ENCODE measurements at regions not wholly inside any gene's neighbourhood (a gene's known extent, or its start where the extent isn't known, plus 50 kb on each side); places are given as distances from the start of the nearest gene placed in this dataset.
"Not testable (repeated sequence)": the region's sequence is repeated elsewhere in the genome, so short reads cannot be mapped to it uniquely, and the experiment has no call there.

DNA sequence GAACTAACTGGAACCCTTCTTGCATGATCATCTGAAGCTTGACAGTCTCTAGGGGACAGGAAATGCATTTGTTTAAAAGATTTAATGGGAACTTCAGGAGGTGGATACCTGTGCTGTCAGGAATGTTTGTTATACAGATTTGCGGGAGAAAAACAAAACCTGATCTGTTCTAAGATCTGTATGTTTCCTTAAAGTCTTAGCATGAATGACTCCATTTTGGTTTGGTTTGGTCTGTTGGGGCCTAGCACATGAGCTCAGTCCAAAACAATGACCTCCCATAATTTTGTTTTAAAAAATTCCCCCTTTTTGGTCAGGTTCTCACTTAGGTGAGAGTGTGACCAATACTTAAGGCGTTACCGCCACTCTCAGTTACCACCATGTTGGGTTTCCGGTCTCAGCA lies 138.7 kb downstream of the AKR1D1 start:
- H3K27me3 Mint-ChIP-seq, result no peaks in the 10 kb centered on the region
- H3K36me3 ChIP-seq (replicated peaks in 1 of 2; ENCODE audit: control extremely low read depth in 1 of 2, control insufficient read depth in 1 of 2, extremely low read depth in 1 of 2, insufficient read depth in 2 of 2, low read length in 1 of 2), result no peaks in the 10 kb centered on the region

DNA sequence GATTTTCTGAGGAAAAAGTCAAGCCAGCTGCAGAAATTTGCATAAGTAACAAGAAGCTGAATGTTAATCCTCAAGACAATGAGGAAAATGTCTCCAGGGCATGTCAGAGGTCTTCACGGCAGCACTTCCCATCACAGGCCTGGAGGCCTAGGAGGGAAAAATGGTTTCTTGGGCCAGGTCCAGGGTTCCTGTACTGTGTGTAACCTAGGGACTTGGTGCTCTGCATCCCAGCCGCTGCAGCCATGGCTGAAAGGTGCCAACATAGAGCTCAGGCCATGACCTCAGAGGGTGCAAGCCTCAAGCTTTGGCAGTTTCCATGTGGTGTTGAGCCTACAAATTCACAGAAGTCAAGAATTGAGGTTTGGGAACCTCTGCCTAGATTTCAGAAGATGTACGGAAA lies 144.1 kb downstream of the AKR1D1 start:
- ATAC-seq (ENCODE audit: low read depth); H3K4me3 Mint-ChIP-seq; H3K4me1 ChIP-seq (ENCODE audit: control insufficient read depth in 2 of 2, insufficient read depth in 2 of 2, low read length in 2 of 2); H3K9ac ChIP-seq (ENCODE audit: low read length); POLR2A ChIA-PET; intact Hi-C loops (cut with micrococcal nuclease); H3K27me3 ChIP-seq (replicated peaks in 1 of 4; ENCODE audit: control extremely low read depth in 1 of 4, control insufficient read depth in 3 of 4, insufficient read depth in 4 of 4, low read length in 3 of 4); H3K9me3 Mint-ChIP-seq (ENCODE audit: insufficient read depth); H2AFZ ChIP-seq (ENCODE audit: insufficient read depth, low read depth, low read length, poor library complexity, severe bottlenecking); H3K79me2 ChIP-seq (ENCODE audit: control insufficient read depth, insufficient read depth, low read length); H4K20me1 ChIP-seq (ENCODE audit: control insufficient read depth, insufficient read depth, low read length, poor library complexity, severe bottlenecking); CTCF ChIA-PET; H3K36me3 ChIP-seq (replicated peaks in 1 of 2; ENCODE audit: control extremely low read depth in 1 of 2, control insufficient read depth in 1 of 2, extremely low read depth in 1 of 2, insufficient read depth in 2 of 2, low read length in 1 of 2); H3K9me3 ChIP-seq (ENCODE audit: control extremely low read depth in 1 of 3, control insufficient read depth in 2 of 3, insufficient read depth in 1 of 3, low read length in 2 of 3); H3K27me3 Mint-ChIP-seq; H3K27ac ChIP-seq (ENCODE audit: low read length in 2 of 2); H3K27ac Mint-ChIP-seq; H3K4me2 ChIP-seq (replicated peaks; ENCODE audit: low read depth, low read length, poor library complexity, severe bottlenecking); DNase-seq; H3K4me3 ChIP-seq (ENCODE audit: control extremely low read depth in 1 of 5, extremely low read depth in 1 of 5, insufficient read depth in 1 of 5, low read depth in 2 of 5, low read length in 4 of 5); H3K4me1 Mint-ChIP-seq: not testable (repeated sequence)
- 95% methylated on average over 3 of the region's 3 CpGs for WGBS (ENCODE audit: insufficient coverage)

More for the DNA sequence above, 138.7 kb downstream of the AKR1D1 start:
- DNase-seq, result no peak
- peaks cover 2% of the 10 kb centered on the region for H3K9me3 Mint-ChIP-seq (ENCODE audit: insufficient read depth)
- H3K9me3 ChIP-seq (ENCODE audit: control extremely low read depth in 1 of 3, control insufficient read depth in 2 of 3, insufficient read depth in 1 of 3, low read length in 2 of 3), result no peaks in the 10 kb centered on the region
- no peak overlapping the region for H3K27ac Mint-ChIP-seq
- no peaks in the 10 kb centered on the region for H4K20me1 ChIP-seq (ENCODE audit: control insufficient read depth, insufficient read depth, low read length, poor library complexity, severe bottlenecking)
- H3K4me3 Mint-ChIP-seq, result no peak overlapping the region
- no peaks in the 10 kb centered on the region for H3K79me2 ChIP-seq (ENCODE audit: control insufficient read depth, insufficient read depth, low read length)
- H3K4me1 Mint-ChIP-seq, result no peaks in the 10 kb centered on the region
- intact Hi-C loops (cut with micrococcal nuclease), result no loop called here
- no peak overlapping the region for H3K27ac ChIP-seq (ENCODE audit: low read length in 2 of 2)
- ChIA-PET POLR2A (no interaction called here), CTCF (no interaction called here)
- no peak overlapping the region for H3K4me3 ChIP-seq (ENCODE audit: control extremely low read depth in 1 of 5, extremely low read depth in 1 of 5, insufficient read depth in 1 of 5, low read depth in 2 of 5, low read length in 4 of 5)
- no peak overlapping the region for H2AFZ ChIP-seq (ENCODE audit: insufficient read depth, low read depth, low read length, poor library complexity, severe bottlenecking)
- no peak overlapping the region for H3K9ac ChIP-seq (ENCODE audit: low read length)
- 95% methylated on average over 4 of the region's 4 CpGs for WGBS (ENCODE audit: insufficient coverage)
- H3K4me2 ChIP-seq (replicated peaks; ENCODE audit: low read depth, low read length, poor library complexity, severe bottlenecking), result no peak overlapping the region
- H3K4me1 ChIP-seq (ENCODE audit: control insufficient read depth in 2 of 2, insufficient read depth in 2 of 2, low read length in 2 of 2), result no peaks in the 10 kb centered on the region
- no peaks in the 10 kb centered on the region for H3K27me3 ChIP-seq (replicated peaks in 1 of 4; ENCODE audit: control extremely low read depth in 1 of 4, control insufficient read depth in 3 of 4, insufficient read depth in 4 of 4, low read length in 3 of 4)
- no peak for ATAC-seq (ENCODE audit: low read depth)
- TF ChIP-seq, protein P1, sequence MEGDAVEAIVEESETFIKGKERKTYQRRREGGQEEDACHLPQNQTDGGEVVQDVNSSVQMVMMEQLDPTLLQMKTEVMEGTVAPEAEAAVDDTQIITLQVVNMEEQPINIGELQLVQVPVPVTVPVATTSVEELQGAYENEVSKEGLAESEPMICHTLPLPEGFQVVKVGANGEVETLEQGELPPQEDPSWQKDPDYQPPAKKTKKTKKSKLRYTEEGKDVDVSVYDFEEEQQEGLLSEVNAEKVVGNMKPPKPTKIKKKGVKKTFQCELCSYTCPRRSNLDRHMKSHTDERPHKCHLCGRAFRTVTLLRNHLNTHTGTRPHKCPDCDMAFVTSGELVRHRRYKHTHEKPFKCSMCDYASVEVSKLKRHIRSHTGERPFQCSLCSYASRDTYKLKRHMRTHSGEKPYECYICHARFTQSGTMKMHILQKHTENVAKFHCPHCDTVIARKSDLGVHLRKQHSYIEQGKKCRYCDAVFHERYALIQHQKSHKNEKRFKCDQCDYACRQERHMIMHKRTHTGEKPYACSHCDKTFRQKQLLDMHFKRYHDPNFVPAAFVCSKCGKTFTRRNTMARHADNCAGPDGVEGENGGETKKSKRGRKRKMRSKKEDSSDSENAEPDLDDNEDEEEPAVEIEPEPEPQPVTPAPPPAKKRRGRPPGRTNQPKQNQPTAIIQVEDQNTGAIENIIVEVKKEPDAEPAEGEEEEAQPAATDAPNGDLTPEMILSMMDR (IDR thresholded peaks at IDR 0.05), result no peak
- TF ChIP-seq EZH2 (IDR thresholded peaks at IDR 0.05; ENCODE audit: borderline replicate concordance, insufficient read depth, low read depth, low read length, poor library complexity, severe bottlenecking), result no peak

DNA sequence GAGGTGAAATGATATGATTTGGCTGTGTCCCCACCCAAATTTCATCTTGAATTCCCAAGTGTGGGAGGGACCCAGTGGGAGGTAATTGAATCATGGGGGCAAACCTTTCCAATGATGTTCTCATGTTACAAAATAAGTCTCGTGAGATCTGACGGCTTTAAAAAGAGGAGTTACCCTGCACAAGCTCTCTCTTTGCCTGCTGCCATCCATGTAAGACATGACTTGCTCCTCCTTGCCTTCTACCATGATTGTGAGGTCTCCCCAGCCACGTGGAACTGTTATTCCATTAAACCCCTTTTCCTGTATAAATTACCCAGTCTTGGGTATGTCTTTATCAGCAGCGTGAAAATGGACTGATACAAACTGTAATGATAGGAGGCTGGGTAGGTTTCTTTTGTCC lies 145.1 kb downstream of the AKR1D1 start:
- H3K4me3 ChIP-seq (ENCODE audit: control extremely low read depth in 1 of 5, extremely low read depth in 1 of 5, insufficient read depth in 1 of 5, low read depth in 2 of 5, low read length in 4 of 5); H3K9me3 ChIP-seq (ENCODE audit: control extremely low read depth in 1 of 3, control insufficient read depth in 2 of 3, insufficient read depth in 1 of 3, low read length in 2 of 3); H3K36me3 ChIP-seq (replicated peaks in 1 of 2; ENCODE audit: control extremely low read depth in 1 of 2, control insufficient read depth in 1 of 2, extremely low read depth in 1 of 2, insufficient read depth in 2 of 2, low read length in 1 of 2); intact Hi-C loops (cut with micrococcal nuclease); POLR2A ChIA-PET; DNase-seq; H3K79me2 ChIP-seq (ENCODE audit: control insufficient read depth, insufficient read depth, low read length); H4K20me1 ChIP-seq (ENCODE audit: control insufficient read depth, insufficient read depth, low read length, poor library complexity, severe bottlenecking); ATAC-seq (ENCODE audit: low read depth); H3K27ac ChIP-seq (ENCODE audit: low read length in 2 of 2); H3K9ac ChIP-seq (ENCODE audit: low read length); H3K4me3 Mint-ChIP-seq; H2AFZ ChIP-seq (ENCODE audit: insufficient read depth, low read depth, low read length, poor library complexity, severe bottlenecking); CTCF ChIA-PET; H3K9me3 Mint-ChIP-seq (ENCODE audit: insufficient read depth); H3K27me3 ChIP-seq (replicated peaks in 1 of 4; ENCODE audit: control extremely low read depth in 1 of 4, control insufficient read depth in 3 of 4, insufficient read depth in 4 of 4, low read length in 3 of 4); H3K4me1 ChIP-seq (ENCODE audit: control insufficient read depth in 2 of 2, insufficient read depth in 2 of 2, low read length in 2 of 2); H3K4me1 Mint-ChIP-seq; H3K27ac Mint-ChIP-seq; H3K27me3 Mint-ChIP-seq; H3K4me2 ChIP-seq (replicated peaks; ENCODE audit: low read depth, low read length, poor library complexity, severe bottlenecking): not testable (repeated sequence)
- WGBS (ENCODE audit: insufficient coverage), result 94% methylated on average over 2 of the region's 4 CpGs
